ENCODE measurements at regions not wholly inside any gene's neighbourhood (a gene's known extent, or its start where the extent isn't known, plus 50 kb on each side); places are given as distances from the start of the nearest gene placed in this dataset.

- TF ChIP-seq CTCF (IDR thresholded peaks at IDR 0.05; ENCODE audit: low read depth, low read length, missing input control) (no peak), TAF1 (conservative IDR thresholded peaks at IDR 0.05) (no peak), YY1 (IDR thresholded peaks at IDR 0.05) (no peak), EGR1 (IDR thresholded peaks at IDR 0.05; ENCODE audit: low read depth in 2 of 2) (no peak), SP1 (IDR thresholded peaks at IDR 0.05) (no peak), RXRA (IDR thresholded peaks at IDR 0.05) (no peak), RAD21 (IDR thresholded peaks at IDR 0.05) (no peak), MAX (IDR thresholded peaks at IDR 0.05) (no peak)
Measured at GRCh38 chr18:38427736-38428135, 862.1 kb upstream of the CELF4 start.

Measured in liver (tissue), 3 donors.